Heart left ventricle (tissue), 13 donors: ENCODE measurements at regions not wholly inside any gene's neighbourhood (a gene's known extent, or its start where the extent isn't known, plus 50 kb on each side); places are given as distances from the start of the nearest gene placed in this dataset.

ENCODE experiments used
- CTCF ChIP-seq, 12 donors: fragments of 200-600 bp; sonication (generic) in 4 of 12; IDR thresholded peaks; one replicate each; pipeline versions ENCODE4 v1.5.0 to v1.8.0; 2018 to 2022; ENCODE audit warnings: antibody characterized with exemption in 12 of 12, mild to moderate bottlenecking in 5 of 12
- POLR2A ChIP-seq, 2 donors: fragments of 450-650 bp; IDR thresholded peaks; one replicate each; pipeline ENCODE4 v1.6.1; 2017; ENCODE audit warnings: antibody characterized with exemption in 2 of 2, mild to moderate bottlenecking in 2 of 2, moderate library complexity in 2 of 2
- donor health status: ischemic (EF 13 %, LVEDD 7.1; RV severe dilation, severe dysfunction).
- donor health status: DM: no; HTN: yes; CAD: no.
- donor health status: DM: no; HTN: no; CAD: no.
- donor health status: ischemic (EF 25% LVEDD 6.9; RV normal size, moderate dysfunction).
- donor health status: ischemic (EF 25% LVEDD 5.7; RV mildly dilated, moderate dysfunction).
- donor health status: ischemic (EF 35%, LVEDD 5.7; RV mildly dilated, moderate dysfunction).
- donor health status: nonischemic (EF 11% LVEDD 7.7; RV severe dilation, severe dysfunction).
- donor health status: DM: yes; HTN: yes; CAD: no.
- donor health status: PGD.
- donor health status: ischemic (EF 29% LVEDD 5.4; RV normal size, mild dysfunction).
- donor health status: nonischemic (EF 23%, LVEDD 6.1; RV moderate dilation, normal function).

- TF ChIP-seq POLR2A (IDR thresholded peaks at IDR 0.05): no peak
- TF ChIP-seq CTCF (IDR thresholded peaks at IDR 0.05): no peak
Measured at GRCh38 chr3:109851854-109852253, 514.5 kb upstream of the DPPA4 start.
